DMS153 treated with DMSO at 0.1 percent for 48 hours (cell line): ENCODE measurements at regions not wholly inside any gene's neighbourhood (a gene's known extent, or its start where the extent isn't known, plus 50 kb on each side); places are given as distances from the start of the nearest gene placed in this dataset.

Source experiments
- DNase-seq: peaks from one replicate; lab custom pipeline; 2025; ENCODE audit not compliant: unreplicated experiment; lab: John Stamatoyannopoulos, UW

GRCh38 chr2:138428710-138429440 lies 72.7 kb upstream of the SPOPL start:
- no peak for DNase-seq

GRCh38 chr2:138430181-138430580 lies 71.4 kb upstream of the SPOPL start:
- DNase-seq = no peak

- no peak for DNase-seq
Measured at GRCh38 chr2:138432971-138433370, 68.6 kb upstream of the SPOPL start.

- DNase-seq = peak; percentile 5
Measured at GRCh38 chr2:138433995-138434951, 67.3 kb upstream of the SPOPL start.

GRCh38 chr2:138435701-138436100 lies 65.9 kb upstream of the SPOPL start:
- no peak for DNase-seq

GRCh38 chr2:138439733-138440132 lies 61.8 kb upstream of the SPOPL start:
- no peak for DNase-seq

- DNase-seq = no peak
Measured at GRCh38 chr2:138440759-138441158, 60.8 kb upstream of the SPOPL start.

GRCh38 chr2:138441916-138442315 lies 59.7 kb upstream of the SPOPL start:
- DNase-seq = no peak

GRCh38 chr2:138444411-138444810 lies 57.2 kb upstream of the SPOPL start:
- DNase-seq = no peak

GRCh38 chr2:138445227-138445626 lies 56.3 kb upstream of the SPOPL start:
- DNase-seq = no peak

- DNase-seq = no peak
Measured at GRCh38 chr2:138446043-138446442, 55.5 kb upstream of the SPOPL start.

- no peak for DNase-seq
Measured at GRCh38 chr2:138447889-138448570, 53.5 kb upstream of the SPOPL start.
